B cell (primary cell): ENCODE measurements at regions not wholly inside any gene's neighbourhood (a gene's known extent, or its start where the extent isn't known, plus 50 kb on each side); places are given as distances from the start of the nearest gene placed in this dataset.
A peak's percentile ranks its signal among the peaks of the same experiment; 100 is the strongest.

Source experiments
- ATAC-seq: fragments of 200-7000 bp; cut with Tn5 transposase; one replicate; pipeline ENCODE4 v1.10.0; 2021; ENCODE audit warnings: low read depth, mild to moderate bottlenecking, moderate number of reproducible peaks, moderate library complexity
- CTCF ChIA-PET: fragments of 350-600 bp; sonication (Branson Sonifier 250); formaldehyde crosslinking; loops from one replicate; lab custom pipeline; 2021; ENCODE audit warnings: antibody characterized with exemption, inconsistent platforms; lab: Charles Lee
- POLR2A ChIA-PET: fragments of 350-600 bp; sonication (Branson Sonifier 250); formaldehyde crosslinking; loops from one replicate; lab custom pipeline; 2021; ENCODE audit warnings: antibody characterized with exemption; lab: Charles Lee
- DNase-seq: peaks from one replicate; pipeline ENCODE4 v3.0.0; 2013
- H2AFZ ChIP-seq: 2 replicates; pipeline ENCODE4 v1.6.1; 2012; ENCODE audit warnings: mild to moderate bottlenecking, low read depth, low read length; ENCODE audit not compliant: insufficient read depth, poor library complexity, severe bottlenecking
- H3K27ac ChIP-seq, 2 donors: 1 replicate in 1 of 2; 2 replicates in 1 of 2; pipeline ENCODE4 v1.5.1; 2012 to 2013; ENCODE audit warnings: low read length in 2 of 2, mild to moderate bottlenecking in 2 of 2, moderate library complexity in 1 of 2
- H3K27me3 ChIP-seq, 4 experiments: fragments of 200-600 bp in 1 of 4; sonication (generic) in 1 of 4; replicated peaks in 1 of 4; 1 replicate in 2 of 4; 2 replicates in 2 of 4; pipeline versions ENCODE4 v1.6.1 to v1.7.0; 2013 to 2016; ENCODE audit warnings: low read length in 3 of 4, mild to moderate bottlenecking in 2 of 4, mixed read lengths in 1 of 4, moderate library complexity in 1 of 4; ENCODE audit not compliant: insufficient read depth in 4 of 4, control insufficient read depth in 3 of 4; ENCODE audit errors: control extremely low read depth in 1 of 4
- H3K36me3 ChIP-seq, 2 experiments: replicated peaks in 1 of 2; 1 replicate in 1 of 2; 2 replicates in 1 of 2; pipeline versions ENCODE4 v1.6.1 to v1.7.1; 2013; ENCODE audit warnings: low read length in 1 of 2; ENCODE audit not compliant: insufficient read depth in 2 of 2, control insufficient read depth in 1 of 2; ENCODE audit errors: control extremely low read depth in 1 of 2, extremely low read depth in 1 of 2
- H3K4me1 ChIP-seq, 2 donors: fragments of 200-600 bp in 1 of 2; sonication (generic) in 1 of 2; 1 replicate in 1 of 2; 2 replicates in 1 of 2; pipeline versions ENCODE4 v1.5.1 to v1.6.1; 2013 to 2017; ENCODE audit warnings: low read length in 2 of 2; ENCODE audit not compliant: control insufficient read depth in 2 of 2, insufficient read depth in 2 of 2
- H3K4me2 ChIP-seq: replicated peaks from 2 replicates; pipeline ENCODE3; 2012; ENCODE audit warnings: mild to moderate bottlenecking, low read depth, low read length; ENCODE audit not compliant: poor library complexity, severe bottlenecking
- H3K4me3 ChIP-seq, 5 experiments: fragments of 200-600 bp in 1 of 5; sonication (generic) in 1 of 5; 1 replicate in 3 of 5; 2 replicates in 2 of 5; pipeline versions ENCODE4 v1.5.1 to v1.7.0; 2011 to 2016; ENCODE audit warnings: low read length in 4 of 5, mild to moderate bottlenecking in 4 of 5, low read depth in 2 of 5, control low read depth in 1 of 5, moderate library complexity in 1 of 5; ENCODE audit not compliant: insufficient read depth in 1 of 5; ENCODE audit errors: control extremely low read depth in 1 of 5, extremely low read depth in 1 of 5
- H3K79me2 ChIP-seq: fragments of 200-600 bp; sonication (generic); one replicate; pipeline ENCODE4 v1.6.0; 2016; ENCODE audit warnings: low read length; ENCODE audit not compliant: control insufficient read depth, insufficient read depth
- H3K9ac ChIP-seq: fragments of 200-600 bp; sonication (generic); 2 replicates; pipeline ENCODE4 v1.6.1; 2017; ENCODE audit warnings: mild to moderate bottlenecking, low read length, moderate library complexity
- H3K9me3 ChIP-seq, 3 donors: one replicate each; pipeline versions ENCODE4 v1.6.1 to v1.7.1; 2013; ENCODE audit warnings: low read length in 2 of 3; ENCODE audit not compliant: control insufficient read depth in 2 of 3, insufficient read depth in 1 of 3; ENCODE audit errors: control extremely low read depth in 1 of 3
- H4K20me1 ChIP-seq: 2 replicates; pipeline ENCODE4 v1.6.0; 2012; ENCODE audit warnings: mild to moderate bottlenecking, low read length; ENCODE audit not compliant: insufficient read depth, control insufficient read depth, poor library complexity, severe bottlenecking
- H3K27ac Mint-ChIP-seq: one replicate; pipeline ENCODE4 v1.8.0; 2021; ENCODE audit warnings: mixed read lengths
- H3K27me3 Mint-ChIP-seq: one replicate; pipeline ENCODE4 v1.8.0; 2021; ENCODE audit warnings: mixed read lengths
- H3K4me1 Mint-ChIP-seq: one replicate; pipeline ENCODE4 v1.8.0; 2021; ENCODE audit warnings: mixed read lengths
- H3K4me3 Mint-ChIP-seq: one replicate; pipeline ENCODE4 v1.8.0; 2021; ENCODE audit warnings: mixed read lengths
- H3K9me3 Mint-ChIP-seq: one replicate; pipeline ENCODE4 v1.8.0; 2022; ENCODE audit warnings: mixed read lengths; ENCODE audit not compliant: insufficient read depth
- EZH2 ChIP-seq: IDR thresholded peaks from 2 replicates; pipeline ENCODE4 v1.6.1; 2012; ENCODE audit warnings: borderline replicate concordance, low read depth, mild to moderate bottlenecking, moderate library complexity, low read length; ENCODE audit not compliant: insufficient read depth, poor library complexity, severe bottlenecking
- WGBS: methylation state at CpG from one replicate; pipeline ENCODE4 v1.1.5; 2013; ENCODE audit warnings: missing lambda C conversion rate; ENCODE audit not compliant: insufficient coverage; 5-methylcytosine and 5-hydroxymethylcytosine counted together
- intact Hi-C: fragments of 100-400 bp; cut with micrococcal nuclease; formaldehyde crosslinking; loops from one replicate; pipeline ENCODE4 v1.10.0; 2022
- TF ChIP-seq, protein P1 (sequence below): fragments of 200-600 bp; IDR thresholded peaks from one replicate; pipeline ENCODE4 v1.8.0; 2022; ENCODE audit warnings: antibody characterized with exemption, mild to moderate bottlenecking

DNA sequence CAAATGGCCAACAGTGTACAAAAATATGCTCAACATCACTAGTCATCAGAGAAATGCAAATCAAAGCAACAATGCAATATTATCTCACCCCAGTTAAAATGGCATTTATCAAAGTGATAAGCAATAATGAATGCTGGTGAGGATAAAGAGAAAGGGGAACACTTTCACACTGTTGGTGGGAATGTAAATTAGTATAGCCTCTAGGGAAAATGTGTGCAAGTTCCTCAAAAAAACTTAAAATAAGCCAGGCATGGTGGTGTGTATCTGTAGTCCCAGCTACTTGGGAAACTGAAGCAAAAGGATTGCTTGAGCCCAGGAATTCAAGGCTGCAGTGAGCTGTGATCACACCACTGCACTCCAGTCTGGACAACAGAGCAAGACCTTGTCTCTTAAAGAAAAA is 572.1 kb downstream of the NLGN4X start:
- no peaks in the 10 kb centered on the region for H3K27me3 Mint-ChIP-seq
- POLR2A ChIA-PET: no interaction called here
- H3K4me1 ChIP-seq: peaks cover 0 to 5% of the 10 kb centered on the region in 2 donors
- TF ChIP-seq, protein P1, sequence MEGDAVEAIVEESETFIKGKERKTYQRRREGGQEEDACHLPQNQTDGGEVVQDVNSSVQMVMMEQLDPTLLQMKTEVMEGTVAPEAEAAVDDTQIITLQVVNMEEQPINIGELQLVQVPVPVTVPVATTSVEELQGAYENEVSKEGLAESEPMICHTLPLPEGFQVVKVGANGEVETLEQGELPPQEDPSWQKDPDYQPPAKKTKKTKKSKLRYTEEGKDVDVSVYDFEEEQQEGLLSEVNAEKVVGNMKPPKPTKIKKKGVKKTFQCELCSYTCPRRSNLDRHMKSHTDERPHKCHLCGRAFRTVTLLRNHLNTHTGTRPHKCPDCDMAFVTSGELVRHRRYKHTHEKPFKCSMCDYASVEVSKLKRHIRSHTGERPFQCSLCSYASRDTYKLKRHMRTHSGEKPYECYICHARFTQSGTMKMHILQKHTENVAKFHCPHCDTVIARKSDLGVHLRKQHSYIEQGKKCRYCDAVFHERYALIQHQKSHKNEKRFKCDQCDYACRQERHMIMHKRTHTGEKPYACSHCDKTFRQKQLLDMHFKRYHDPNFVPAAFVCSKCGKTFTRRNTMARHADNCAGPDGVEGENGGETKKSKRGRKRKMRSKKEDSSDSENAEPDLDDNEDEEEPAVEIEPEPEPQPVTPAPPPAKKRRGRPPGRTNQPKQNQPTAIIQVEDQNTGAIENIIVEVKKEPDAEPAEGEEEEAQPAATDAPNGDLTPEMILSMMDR: no peak
- no peak for TF ChIP-seq EZH2
- no peaks in the 10 kb centered on the region for H3K9me3 Mint-ChIP-seq
- H3K27ac Mint-ChIP-seq: no peak overlapping the region
- CTCF ChIA-PET: no interaction called here
- H3K9me3 ChIP-seq: no peaks in the 10 kb centered on the region
- no peaks in the 10 kb centered on the region for H4K20me1 ChIP-seq
- H3K27me3 ChIP-seq: no peaks in the 10 kb centered on the region
- peaks cover 12% of the 10 kb centered on the region for H3K4me1 Mint-ChIP-seq
- H3K4me3 ChIP-seq: no peak overlapping the region
- intact Hi-C loops: loop anchor here (1.0 kb wide), 1 partner anchor 9 kb away; no protein-coding TSS in a partner anchor
- ATAC-seq: no peak
- no peaks in the 10 kb centered on the region for H3K36me3 ChIP-seq
- no peak overlapping the region for H3K9ac ChIP-seq
- H3K79me2 ChIP-seq: no peaks in the 10 kb centered on the region
- peak; percentile 7 for DNase-seq
- no peak overlapping the region for H3K27ac ChIP-seq
- no peak overlapping the region for H2AFZ ChIP-seq
- H3K4me3 Mint-ChIP-seq: peak overlapping the region; percentile 56
- no peak overlapping the region for H3K4me2 ChIP-seq

DNA sequence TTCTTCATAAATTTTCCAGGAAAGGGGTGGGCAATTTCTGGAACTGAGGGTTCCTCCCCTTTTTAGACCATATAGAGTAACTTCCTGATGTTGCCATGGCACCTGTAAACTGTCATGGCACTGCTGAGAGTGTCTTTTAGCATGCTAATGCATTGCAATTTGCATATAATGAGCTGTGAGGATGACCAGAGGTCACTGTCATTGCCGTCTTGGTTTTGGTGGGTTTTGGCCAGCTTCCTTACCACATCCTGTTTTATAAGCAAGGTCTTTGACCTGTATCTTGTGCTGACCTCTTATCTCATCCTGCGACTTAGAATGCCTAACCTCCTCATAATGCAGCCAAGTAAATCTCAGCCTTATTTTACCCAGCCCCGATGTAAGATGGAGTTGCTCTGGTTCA is 577.8 kb downstream of the NLGN4X start:
- WGBS: 50% methylated on average over 1 of the region's 3 CpGs
- no peak for ATAC-seq
- Histone ChIP-seq H3K4me2 (no peak overlapping the region), H3K27ac (no peak overlapping the region), H3K4me3 (no peak overlapping the region), H3K27me3 (no peaks in the 10 kb centered on the region), H3K9me3 (peaks cover 0 to 3% (median 0%) of the 10 kb centered on the region in 3 donors), H2AFZ (no peak overlapping the region), H3K9ac (no peak overlapping the region), H4K20me1 (no peaks in the 10 kb centered on the region), H3K79me2 (no peaks in the 10 kb centered on the region), H3K4me1 (peaks cover 15 to 20% of the 10 kb centered on the region in 2 donors), H3K36me3 (no peaks in the 10 kb centered on the region)
- TF ChIP-seq, protein P1: no peak
- TF ChIP-seq EZH2: no peak
- Mint-ChIP-seq H3K4me3 (no peak overlapping the region), H3K9me3 (peaks cover 4% of the 10 kb centered on the region), H3K4me1 (peaks cover 34% of the 10 kb centered on the region), H3K27me3 (no peaks in the 10 kb centered on the region), H3K27ac (no peak overlapping the region)
- ChIA-PET CTCF (no interaction called here), POLR2A (no interaction called here)
- intact Hi-C loops: no loop called here
- no peak for DNase-seq
